Activated T-cell treated with anti-CD3 and anti-CD28 coated beads, Interleukin-2, amount 50 U/mL, for 24 hours (primary cell): ENCODE measurements at regions not wholly inside any gene's neighbourhood (a gene's known extent, or its start where the extent isn't known, plus 50 kb on each side); places are given as distances from the start of the nearest gene placed in this dataset.

Experiments used
- DNase-seq: peaks from one replicate; pipeline ENCODE4 v3.0.0-alpha.2; 2020
- H3K27ac Mint-ChIP-seq: 2 replicates; pipeline ENCODE4 v1.8.0; 2020; ENCODE audit warnings: mild to moderate bottlenecking, mixed read lengths
- H3K27me3 Mint-ChIP-seq: 2 replicates; pipeline ENCODE4 v1.8.0; 2020; ENCODE audit warnings: mixed read lengths
- H3K36me3 Mint-ChIP-seq: 2 replicates; pipeline ENCODE4 v1.8.0; 2020; ENCODE audit warnings: low read depth, mixed read lengths
- H3K4me1 Mint-ChIP-seq: 2 replicates; pipeline ENCODE4 v1.8.0; 2020; ENCODE audit warnings: low read depth, mixed read lengths
- H3K4me3 Mint-ChIP-seq: 2 replicates; pipeline ENCODE4 v1.8.0; 2020; ENCODE audit warnings: mild to moderate bottlenecking, moderate library complexity, mixed read lengths
- H3K9me3 Mint-ChIP-seq: 2 replicates; pipeline ENCODE4 v1.8.0; 2020; ENCODE audit warnings: mixed read lengths

- peaks cover 16% of the 10 kb centered on the region for H3K27me3 Mint-ChIP-seq
- H3K4me3 Mint-ChIP-seq: no peak overlapping the region
- no peak for DNase-seq
- H3K27ac Mint-ChIP-seq: no peak overlapping the region
- H3K36me3 Mint-ChIP-seq: no peaks in the 10 kb centered on the region
- no peaks in the 10 kb centered on the region for H3K4me1 Mint-ChIP-seq
- H3K9me3 Mint-ChIP-seq: no peaks in the 10 kb centered on the region
Observed at GRCh38 chr10:2834214-2834613, 233.1 kb upstream of the PFKP start.

- no peak for DNase-seq
- H3K9me3 Mint-ChIP-seq: no peaks in the 10 kb centered on the region
- no peak overlapping the region for H3K27ac Mint-ChIP-seq
- H3K27me3 Mint-ChIP-seq: peaks cover 14% of the 10 kb centered on the region
- no peak overlapping the region for H3K4me3 Mint-ChIP-seq
- H3K36me3 Mint-ChIP-seq: no peaks in the 10 kb centered on the region
- no peaks in the 10 kb centered on the region for H3K4me1 Mint-ChIP-seq
Observed at GRCh38 chr10:2831509-2831908, 235.8 kb upstream of the PFKP start.

- Mint-ChIP-seq H3K27ac (no peak overlapping the region), H3K9me3 (no peaks in the 10 kb centered on the region), H3K36me3 (no peaks in the 10 kb centered on the region), H3K4me1 (no peaks in the 10 kb centered on the region), H3K4me3 (no peak overlapping the region), H3K27me3 (peaks cover 17% of the 10 kb centered on the region)
- DNase-seq: no peak
Observed at GRCh38 chr10:2828741-2829140, 238.6 kb upstream of the PFKP start.

- Mint-ChIP-seq H3K36me3 (no peaks in the 10 kb centered on the region), H3K27ac (no peak overlapping the region), H3K9me3 (no peaks in the 10 kb centered on the region), H3K4me3 (no peak overlapping the region), H3K27me3 (peaks cover 15% of the 10 kb centered on the region), H3K4me1 (no peaks in the 10 kb centered on the region)
- no peak for DNase-seq
Observed at GRCh38 chr10:2826675-2827074, 240.7 kb upstream of the PFKP start.

GRCh38 chr10:2825841-2826240, 241.5 kb upstream of the PFKP start:
- Mint-ChIP-seq H3K27ac (no peak overlapping the region), H3K4me3 (no peak overlapping the region), H3K9me3 (no peaks in the 10 kb centered on the region), H3K27me3 (peaks cover 12% of the 10 kb centered on the region), H3K4me1 (no peaks in the 10 kb centered on the region), H3K36me3 (no peaks in the 10 kb centered on the region)
- no peak for DNase-seq

- Mint-ChIP-seq H3K4me1 (no peaks in the 10 kb centered on the region), H3K4me3 (no peak overlapping the region), H3K9me3 (no peaks in the 10 kb centered on the region), H3K27me3 (peaks cover 6% of the 10 kb centered on the region), H3K27ac (no peak overlapping the region), H3K36me3 (no peaks in the 10 kb centered on the region)
- no peak for DNase-seq
Observed at GRCh38 chr10:2817940-2818636, 249.3 kb upstream of the PFKP start.

- Mint-ChIP-seq H3K4me3 (no peak overlapping the region), H3K4me1 (no peaks in the 10 kb centered on the region), H3K36me3 (no peaks in the 10 kb centered on the region), H3K27ac (no peak overlapping the region), H3K27me3 (no peaks in the 10 kb centered on the region), H3K9me3 (peaks cover 3% of the 10 kb centered on the region)
- no peak for DNase-seq
Observed at GRCh38 chr10:2813693-2814092, 253.7 kb upstream of the PFKP start.

GRCh38 chr10:2813286-2813685, 254.1 kb upstream of the PFKP start:
- Mint-ChIP-seq H3K27ac (no peak overlapping the region), H3K4me1 (no peaks in the 10 kb centered on the region), H3K4me3 (no peak overlapping the region), H3K27me3 (no peaks in the 10 kb centered on the region), H3K36me3 (no peaks in the 10 kb centered on the region), H3K9me3 (peaks cover 3% of the 10 kb centered on the region)
- no peak for DNase-seq

GRCh38 chr10:2812631-2813030, 254.7 kb upstream of the PFKP start:
- no peaks in the 10 kb centered on the region for H3K27me3 Mint-ChIP-seq
- no peak overlapping the region for H3K27ac Mint-ChIP-seq
- no peaks in the 10 kb centered on the region for H3K36me3 Mint-ChIP-seq

GRCh38 chr10:2800178-2800577, 267.2 kb upstream of the PFKP start:
- Mint-ChIP-seq H3K36me3 (no peaks in the 10 kb centered on the region), H3K27ac (no peak overlapping the region), H3K27me3 (peaks cover 16% of the 10 kb centered on the region), H3K9me3 (peaks cover 5% of the 10 kb centered on the region), H3K4me1 (no peaks in the 10 kb centered on the region), H3K4me3 (no peak overlapping the region)
- no peak for DNase-seq

More at GRCh38 chr10:2812631-2813030, 254.7 kb upstream of the PFKP start:
- Mint-ChIP-seq H3K4me1 (no peaks in the 10 kb centered on the region), H3K4me3 (no peak overlapping the region), H3K9me3 (peaks cover 3% of the 10 kb centered on the region)
- no peak for DNase-seq

- Mint-ChIP-seq H3K9me3 (peaks cover 7% of the 10 kb centered on the region), H3K4me1 (no peaks in the 10 kb centered on the region), H3K27me3 (peaks cover 19% of the 10 kb centered on the region), H3K36me3 (no peaks in the 10 kb centered on the region), H3K4me3 (no peak overlapping the region), H3K27ac (no peak overlapping the region)
- no peak for DNase-seq
Observed at GRCh38 chr10:2798336-2799022, 268.9 kb upstream of the PFKP start.

- peaks cover 3% of the 10 kb centered on the region for H3K9me3 Mint-ChIP-seq
- H3K27ac Mint-ChIP-seq: no peak overlapping the region
- H3K4me3 Mint-ChIP-seq: no peak overlapping the region
- DNase-seq: no peak
- H3K36me3 Mint-ChIP-seq: no peaks in the 10 kb centered on the region
- peaks cover 18% of the 10 kb centered on the region for H3K27me3 Mint-ChIP-seq
- H3K4me1 Mint-ChIP-seq: peaks cover 11% of the 10 kb centered on the region
Observed at GRCh38 chr10:2791774-2792443, 275.4 kb upstream of the PFKP start.

- DNase-seq: no peak
- no peaks in the 10 kb centered on the region for H3K36me3 Mint-ChIP-seq
- no peak overlapping the region for H3K27ac Mint-ChIP-seq
- peaks cover 3% of the 10 kb centered on the region for H3K9me3 Mint-ChIP-seq
- no peak overlapping the region for H3K4me3 Mint-ChIP-seq
- H3K27me3 Mint-ChIP-seq: peaks cover 18% of the 10 kb centered on the region
- H3K4me1 Mint-ChIP-seq: peaks cover 11% of the 10 kb centered on the region
Observed at GRCh38 chr10:2790396-2791188, 276.8 kb upstream of the PFKP start.

- no peak overlapping the region for H3K4me3 Mint-ChIP-seq
- no peaks in the 10 kb centered on the region for H3K9me3 Mint-ChIP-seq
- no peaks in the 10 kb centered on the region for H3K4me1 Mint-ChIP-seq
- DNase-seq: no peak
- H3K27me3 Mint-ChIP-seq: peaks cover 13% of the 10 kb centered on the region
- H3K27ac Mint-ChIP-seq: no peak overlapping the region
- H3K36me3 Mint-ChIP-seq: no peaks in the 10 kb centered on the region
Observed at GRCh38 chr10:2786251-2786650, 281.1 kb upstream of the PFKP start.
